ENCODE measurements at regions not wholly inside any gene's neighbourhood (a gene's known extent, or its start where the extent isn't known, plus 50 kb on each side); places are given as distances from the start of the nearest gene placed in this dataset.

DNA sequence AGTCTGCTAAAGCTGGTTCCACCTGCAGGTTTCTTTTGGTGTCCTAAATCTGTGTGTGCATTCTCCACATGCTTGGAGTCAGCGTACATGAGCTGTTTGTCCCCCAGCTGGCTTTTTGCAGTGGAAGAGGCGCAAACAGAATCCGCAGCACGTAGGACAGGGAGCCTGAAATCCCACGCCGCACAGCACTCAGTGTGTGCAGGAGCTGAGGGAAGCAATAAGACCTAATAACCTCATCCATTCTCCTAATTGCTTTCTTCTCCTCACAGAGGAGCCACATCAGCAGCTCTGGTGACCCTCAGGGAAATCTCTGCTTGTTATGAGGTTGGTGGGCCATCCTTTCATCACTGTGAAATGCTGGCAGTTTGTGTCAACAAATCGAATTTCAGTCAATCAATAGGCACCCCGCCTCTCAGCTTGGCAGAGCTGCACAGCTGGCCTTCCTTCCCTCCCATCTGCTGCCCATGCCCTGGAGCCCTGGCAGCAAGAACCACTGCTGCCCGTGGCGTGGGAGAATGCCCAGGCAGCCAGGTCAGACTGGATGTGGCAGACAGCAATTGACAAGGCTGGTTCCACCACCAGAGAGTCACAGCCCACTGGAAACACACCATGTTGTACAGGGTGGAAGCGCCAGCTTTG lies 136.7 kb downstream of the ZDHHC20 start:
- Histone ChIP-seq H3K4me1 (replicated peaks) (no peaks in the 10 kb centered on the region), H3K9me3 (no peaks in the 10 kb centered on the region), H3K36me3 (no peaks in the 10 kb centered on the region), H3K4me3 (no peak overlapping the region), H3K27ac (no peak overlapping the region), H3K27me3 (replicated peaks; ENCODE audit: insufficient read depth) (no peaks in the 10 kb centered on the region)
- intact Hi-C loops (cut with DNase I) = no loop called here
- TF ChIP-seq, protein P1, sequence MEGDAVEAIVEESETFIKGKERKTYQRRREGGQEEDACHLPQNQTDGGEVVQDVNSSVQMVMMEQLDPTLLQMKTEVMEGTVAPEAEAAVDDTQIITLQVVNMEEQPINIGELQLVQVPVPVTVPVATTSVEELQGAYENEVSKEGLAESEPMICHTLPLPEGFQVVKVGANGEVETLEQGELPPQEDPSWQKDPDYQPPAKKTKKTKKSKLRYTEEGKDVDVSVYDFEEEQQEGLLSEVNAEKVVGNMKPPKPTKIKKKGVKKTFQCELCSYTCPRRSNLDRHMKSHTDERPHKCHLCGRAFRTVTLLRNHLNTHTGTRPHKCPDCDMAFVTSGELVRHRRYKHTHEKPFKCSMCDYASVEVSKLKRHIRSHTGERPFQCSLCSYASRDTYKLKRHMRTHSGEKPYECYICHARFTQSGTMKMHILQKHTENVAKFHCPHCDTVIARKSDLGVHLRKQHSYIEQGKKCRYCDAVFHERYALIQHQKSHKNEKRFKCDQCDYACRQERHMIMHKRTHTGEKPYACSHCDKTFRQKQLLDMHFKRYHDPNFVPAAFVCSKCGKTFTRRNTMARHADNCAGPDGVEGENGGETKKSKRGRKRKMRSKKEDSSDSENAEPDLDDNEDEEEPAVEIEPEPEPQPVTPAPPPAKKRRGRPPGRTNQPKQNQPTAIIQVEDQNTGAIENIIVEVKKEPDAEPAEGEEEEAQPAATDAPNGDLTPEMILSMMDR (IDR thresholded peaks at IDR 0.05) = no peak
- no peak for TF ChIP-seq POLR2A (IDR thresholded peaks at IDR 0.05)
- no peak for TF ChIP-seq POLR2AphosphoS5 (IDR thresholded peaks at IDR 0.05)
- WGBS = 63% methylated on average over 11 of the region's 11 CpGs
- no peak for DNase-seq (ENCODE audit: low spot score)

Small RNA genes lying in the stretch of these regions (small RNA-seq; reads per million reads assigned to genes)
- gene AL158032.2 = 0 reads per million in 2 donors
